NT2/D1 (cell line): ENCODE measurements at regions not wholly inside any gene's neighbourhood (a gene's known extent, or its start where the extent isn't known, plus 50 kb on each side); places are given as distances from the start of the nearest gene placed in this dataset.

Experiments used
- DNase-seq: peaks from one replicate; pipeline ENCODE4 v3.0.0-alpha.2; 2011; ENCODE audit warnings: low read depth, low spot score
- H3K27me3 ChIP-seq: 2 replicates; pipeline ENCODE4 v1.6.0; 2011; ENCODE audit warnings: mild to moderate bottlenecking; ENCODE audit not compliant: insufficient read length, insufficient read depth
- H3K36me3 ChIP-seq: 2 replicates; pipeline ENCODE4 v1.6.1; 2011; ENCODE audit warnings: mild to moderate bottlenecking, low read length, mixed read lengths; ENCODE audit not compliant: insufficient read depth, insufficient read length
- H3K4me1 ChIP-seq: 2 replicates; pipeline ENCODE4 v1.5.1; 2011; ENCODE audit not compliant: insufficient read depth, insufficient read length
- H3K4me3 ChIP-seq: 2 replicates; pipeline ENCODE4 v1.5.1; 2011; ENCODE audit warnings: low read depth; ENCODE audit not compliant: insufficient read length
- H3K9ac ChIP-seq: 2 replicates; pipeline ENCODE4 v1.6.0; 2011; ENCODE audit warnings: low read depth; ENCODE audit not compliant: insufficient read length
- H3K9me3 ChIP-seq: 2 replicates; pipeline ENCODE4 v1.5.1; 2011; ENCODE audit warnings: mild to moderate bottlenecking, low read length; ENCODE audit not compliant: insufficient read depth
- SUZ12 ChIP-seq: IDR thresholded peaks from 2 replicates; pipeline ENCODE4 v1.6.1; 2011; ENCODE audit not compliant: insufficient read length, insufficient read depth; ENCODE audit errors: extremely low read depth
- YY1 ChIP-seq: IDR thresholded peaks from 2 replicates; pipeline ENCODE4 v1.6.1; 2011; ENCODE audit not compliant: insufficient read length, insufficient read depth
- ZNF274 ChIP-seq: IDR thresholded peaks from 2 replicates; pipeline ENCODE4 v1.6.1; 2011; ENCODE audit warnings: mild to moderate bottlenecking, low read depth, low read length

GRCh38 chr3:167078070-167078622 lies 302.0 kb downstream of the ZBBX start:
- H3K27me3 ChIP-seq: no peaks in the 10 kb centered on the region
- no peak for TF ChIP-seq ZNF274
- TF ChIP-seq YY1: no peak
- no peak for TF ChIP-seq SUZ12

GRCh38 chr3:167067787-167068161 lies 312.3 kb downstream of the ZBBX start:
- no peak overlapping the region for H3K9ac ChIP-seq
- no peaks in the 10 kb centered on the region for H3K27me3 ChIP-seq
- no peaks in the 10 kb centered on the region for H3K36me3 ChIP-seq
- H3K9me3 ChIP-seq: no peaks in the 10 kb centered on the region
- H3K4me1 ChIP-seq: no peaks in the 10 kb centered on the region
- TF ChIP-seq ZNF274 (no peak), YY1 (no peak), SUZ12 (no peak)
- DNase-seq: no peak
- no peak overlapping the region for H3K4me3 ChIP-seq

More at GRCh38 chr3:167078070-167078622, 302.0 kb downstream of the ZBBX start:
- no peaks in the 10 kb centered on the region for H3K4me1 ChIP-seq
- H3K9me3 ChIP-seq: no peaks in the 10 kb centered on the region
- no peak overlapping the region for H3K9ac ChIP-seq
- H3K4me3 ChIP-seq: no peak overlapping the region
- no peak for DNase-seq
- no peaks in the 10 kb centered on the region for H3K36me3 ChIP-seq

- TF ChIP-seq ZNF274: no peak
- TF ChIP-seq YY1: no peak
- H3K9me3 ChIP-seq: no peaks in the 10 kb centered on the region
- H3K9ac ChIP-seq: no peak overlapping the region
- no peaks in the 10 kb centered on the region for H3K36me3 ChIP-seq
- H3K4me3 ChIP-seq: no peak overlapping the region
- H3K4me1 ChIP-seq: no peaks in the 10 kb centered on the region
- DNase-seq: no peak
- no peaks in the 10 kb centered on the region for H3K27me3 ChIP-seq
These were observed 312.9 kb downstream of the ZBBX start for GRCh38 chr3:167066977-167067786.

- H3K9me3 ChIP-seq: peaks cover 6% of the 10 kb centered on the region
- H3K9ac ChIP-seq: no peak overlapping the region
- no peaks in the 10 kb centered on the region for H3K4me1 ChIP-seq
- no peaks in the 10 kb centered on the region for H3K27me3 ChIP-seq
- no peak for DNase-seq
- TF ChIP-seq ZNF274 (no peak), SUZ12 (no peak), YY1 (no peak)
- H3K4me3 ChIP-seq: no peak overlapping the region
- H3K36me3 ChIP-seq: no peaks in the 10 kb centered on the region
These were observed 322.5 kb downstream of the ZBBX start for GRCh38 chr3:167057581-167057980.

GRCh38 chr3:167054926-167055325 lies 325.2 kb downstream of the ZBBX start:
- Histone ChIP-seq H3K9ac (no peak overlapping the region), H3K4me1 (no peaks in the 10 kb centered on the region), H3K27me3 (no peaks in the 10 kb centered on the region), H3K4me3 (no peak overlapping the region), H3K36me3 (no peaks in the 10 kb centered on the region), H3K9me3 (peaks cover 6% of the 10 kb centered on the region)
- DNase-seq: no peak
- TF ChIP-seq ZNF274 (no peak), SUZ12 (no peak), YY1 (no peak)

- no peaks in the 10 kb centered on the region for H3K36me3 ChIP-seq
- no peaks in the 10 kb centered on the region; the same call in 1 of the 2 replicates for H3K9me3 ChIP-seq
- peak; percentile 11 for DNase-seq
- no peaks in the 10 kb centered on the region for H3K4me1 ChIP-seq
- TF ChIP-seq ZNF274 (no peak), SUZ12 (no peak), YY1 (no peak)
- H3K4me3 ChIP-seq: no peak overlapping the region
- no peaks in the 10 kb centered on the region for H3K27me3 ChIP-seq
- no peak overlapping the region for H3K9ac ChIP-seq
These were observed 328.7 kb downstream of the ZBBX start for GRCh38 chr3:167051421-167051820.

- Histone ChIP-seq H3K4me3 (no peak overlapping the region), H3K4me1 (no peaks in the 10 kb centered on the region), H3K36me3 (no peaks in the 10 kb centered on the region), H3K9ac (no peak overlapping the region), H3K9me3 (no peaks in the 10 kb centered on the region), H3K27me3 (no peaks in the 10 kb centered on the region)
- TF ChIP-seq SUZ12 (no peak), ZNF274 (no peak), YY1 (no peak)
- DNase-seq: no peak
These were observed 346.2 kb downstream of the ZBBX start for GRCh38 chr3:167033866-167034265.
